NB4 (cell line): ENCODE measurements at regions not wholly inside any gene's neighbourhood (a gene's known extent, or its start where the extent isn't known, plus 50 kb on each side); places are given as distances from the start of the nearest gene placed in this dataset.

Experiments
- DNase-seq: peaks from one replicate; pipeline ENCODE4 v3.0.0; 2010; ENCODE audit warnings: low read depth
- H3K4me3 ChIP-seq: one replicate; pipeline ENCODE4 v1.5.1; 2011; ENCODE audit warnings: mild to moderate bottlenecking, low read depth, low read length, moderate library complexity
- MYC ChIP-seq: IDR thresholded peaks from 2 replicates; pipeline ENCODE4 v1.6.1; 2011; ENCODE audit warnings: low read depth, low read length
- POLR2A ChIP-seq: IDR thresholded peaks from 2 replicates; pipeline ENCODE4 v1.6.1; 2011; ENCODE audit warnings: mild to moderate bottlenecking; ENCODE audit not compliant: insufficient read length; ENCODE audit errors: extremely low read depth
- TF ChIP-seq, protein P1 (sequence below): IDR thresholded peaks from 2 replicates; pipeline ENCODE4 v1.6.1; 2011; ENCODE audit warnings: low read depth, low read length
- TF ChIP-seq, protein P2 (sequence below): IDR thresholded peaks from one replicate; pipeline ENCODE4 v1.5.1; 2012; ENCODE audit warnings: low read depth, low read length

DNA sequence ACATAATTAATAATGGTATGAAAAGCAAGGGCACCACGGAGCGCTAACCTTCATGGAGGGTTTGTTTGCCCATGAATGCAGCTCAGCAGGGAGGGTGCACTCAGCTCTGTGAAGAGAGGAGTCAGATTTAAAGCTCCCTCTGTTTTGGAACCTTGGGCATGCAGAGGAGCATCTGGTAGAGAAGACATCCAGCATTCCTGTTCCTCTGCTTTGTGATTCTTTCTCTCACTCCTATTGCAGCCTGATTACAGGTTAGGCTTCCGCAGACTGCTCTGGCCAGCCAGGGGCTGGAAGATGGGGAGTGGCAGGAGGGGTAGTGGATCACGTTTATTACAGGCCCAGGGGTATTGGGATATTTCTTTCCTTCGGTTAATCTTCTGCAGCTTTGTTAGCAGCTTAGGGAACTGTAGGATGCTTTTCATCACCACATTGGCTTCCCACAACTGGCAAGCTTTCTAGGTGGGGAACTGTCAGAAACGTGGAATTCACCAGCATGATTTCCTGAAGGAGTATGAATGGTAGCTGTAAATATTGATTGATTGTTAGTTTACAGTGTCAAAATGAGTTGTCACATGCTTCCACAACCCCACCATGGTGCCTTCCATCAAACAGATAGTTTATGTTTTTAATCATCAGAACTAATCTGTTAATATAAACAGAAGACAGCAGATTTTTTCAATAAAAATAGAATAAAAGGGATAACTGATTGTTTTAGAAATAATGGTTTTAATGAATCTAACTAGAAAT is 201.1 kb downstream of the VAPA start:
- DNase-seq: no peak
- H3K4me3 ChIP-seq: no peak overlapping the region
- TF ChIP-seq, protein P1, sequence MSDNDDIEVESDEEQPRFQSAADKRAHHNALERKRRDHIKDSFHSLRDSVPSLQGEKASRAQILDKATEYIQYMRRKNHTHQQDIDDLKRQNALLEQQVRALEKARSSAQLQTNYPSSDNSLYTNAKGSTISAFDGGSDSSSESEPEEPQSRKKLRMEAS: no peak
- TF ChIP-seq, protein P2, sequence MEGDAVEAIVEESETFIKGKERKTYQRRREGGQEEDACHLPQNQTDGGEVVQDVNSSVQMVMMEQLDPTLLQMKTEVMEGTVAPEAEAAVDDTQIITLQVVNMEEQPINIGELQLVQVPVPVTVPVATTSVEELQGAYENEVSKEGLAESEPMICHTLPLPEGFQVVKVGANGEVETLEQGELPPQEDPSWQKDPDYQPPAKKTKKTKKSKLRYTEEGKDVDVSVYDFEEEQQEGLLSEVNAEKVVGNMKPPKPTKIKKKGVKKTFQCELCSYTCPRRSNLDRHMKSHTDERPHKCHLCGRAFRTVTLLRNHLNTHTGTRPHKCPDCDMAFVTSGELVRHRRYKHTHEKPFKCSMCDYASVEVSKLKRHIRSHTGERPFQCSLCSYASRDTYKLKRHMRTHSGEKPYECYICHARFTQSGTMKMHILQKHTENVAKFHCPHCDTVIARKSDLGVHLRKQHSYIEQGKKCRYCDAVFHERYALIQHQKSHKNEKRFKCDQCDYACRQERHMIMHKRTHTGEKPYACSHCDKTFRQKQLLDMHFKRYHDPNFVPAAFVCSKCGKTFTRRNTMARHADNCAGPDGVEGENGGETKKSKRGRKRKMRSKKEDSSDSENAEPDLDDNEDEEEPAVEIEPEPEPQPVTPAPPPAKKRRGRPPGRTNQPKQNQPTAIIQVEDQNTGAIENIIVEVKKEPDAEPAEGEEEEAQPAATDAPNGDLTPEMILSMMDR: no peak
- TF ChIP-seq POLR2A (no peak), MYC (no peak)

DNA sequence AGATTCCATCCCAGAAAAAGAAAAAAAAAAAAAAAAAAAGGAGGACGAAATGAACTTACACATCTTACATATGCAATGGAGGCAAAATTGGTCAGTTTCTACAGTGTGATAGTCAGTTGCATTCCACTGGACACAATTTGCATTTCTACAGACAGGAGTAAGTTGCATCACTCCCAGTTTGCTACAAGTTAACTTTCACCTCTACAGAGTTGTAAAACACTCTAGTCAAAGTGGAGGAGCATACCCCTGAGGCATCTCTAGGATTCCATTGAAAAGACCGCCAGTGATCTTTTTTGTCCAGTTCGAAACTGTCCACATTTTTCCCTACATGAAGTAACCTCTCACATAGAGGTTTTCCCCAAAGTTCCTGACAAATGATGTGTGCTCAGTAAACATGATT is 202.8 kb downstream of the VAPA start:
- no peak for TF ChIP-seq POLR2A
- no peak for TF ChIP-seq MYC
- TF ChIP-seq, protein P1: no peak
- TF ChIP-seq, protein P2: no peak
- H3K4me3 ChIP-seq: no peak overlapping the region
- DNase-seq: no peak

DNA sequence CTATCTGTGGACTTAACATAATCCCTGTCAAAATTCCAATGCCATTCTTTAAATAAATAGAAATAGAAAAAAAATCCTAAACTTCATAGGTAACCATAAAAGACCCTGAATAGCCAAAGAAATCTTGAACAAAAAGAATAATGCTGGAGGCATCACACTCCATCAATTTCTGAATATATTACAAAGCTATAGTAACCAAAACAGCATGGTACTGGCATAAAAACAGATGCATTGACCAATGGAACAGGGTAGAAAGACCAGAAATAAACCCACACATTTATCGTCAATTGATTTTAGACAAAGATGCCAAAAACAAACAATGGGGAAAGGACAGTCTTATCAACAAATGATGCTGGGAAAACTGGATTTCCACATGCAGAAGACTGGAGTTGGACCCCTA is 205.7 kb downstream of the VAPA start:
- DNase-seq: no peak
- no peak overlapping the region for H3K4me3 ChIP-seq
- TF ChIP-seq MYC (no peak), POLR2A (no peak)
- TF ChIP-seq, protein P2: no peak
- TF ChIP-seq, protein P1: no peak

DNA sequence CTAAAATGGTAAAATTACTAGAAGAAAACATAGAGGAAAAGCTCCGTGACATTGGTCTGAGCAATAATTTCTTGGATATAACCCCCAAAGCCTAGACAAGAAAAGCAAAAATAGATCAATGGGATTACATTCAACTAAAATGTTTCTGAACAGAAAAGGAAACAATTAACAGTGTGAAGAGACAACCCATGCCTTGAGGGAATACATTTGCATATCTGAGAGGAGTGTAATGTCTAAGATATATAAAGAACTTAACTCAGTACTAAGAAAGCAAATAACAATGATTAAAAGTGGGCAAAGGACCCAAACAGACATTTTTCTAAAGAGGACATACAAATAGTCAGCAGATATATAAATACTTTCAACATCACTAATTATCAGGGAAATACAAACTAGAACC is 206.2 kb downstream of the VAPA start:
- no peak overlapping the region for H3K4me3 ChIP-seq
- TF ChIP-seq POLR2A (no peak), MYC (no peak)
- TF ChIP-seq, protein P2: no peak
- TF ChIP-seq, protein P1: no peak
- no peak for DNase-seq

DNA sequence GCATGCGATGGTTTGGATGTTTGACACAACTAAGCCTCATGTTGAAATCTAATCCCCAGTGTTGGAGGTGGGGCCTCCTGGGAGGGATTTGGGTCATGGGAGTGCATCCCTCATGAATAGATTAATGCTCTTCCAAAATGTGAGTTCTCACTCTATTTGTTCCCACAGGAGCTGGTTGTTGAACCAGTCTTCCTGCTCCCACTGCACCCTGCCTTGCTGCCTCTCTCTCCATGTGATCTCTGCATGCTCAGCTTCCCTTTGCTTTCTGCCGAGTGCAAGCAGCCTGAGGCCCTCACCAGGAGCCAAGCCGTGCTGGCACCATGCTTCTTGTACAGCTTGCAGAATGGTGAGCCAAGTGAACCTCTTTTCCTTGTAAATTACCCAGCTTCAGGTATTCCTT is 206.8 kb downstream of the VAPA start:
- TF ChIP-seq, protein P1: no peak
- no peak for TF ChIP-seq POLR2A
- TF ChIP-seq, protein P2: no peak
- TF ChIP-seq MYC: no peak
- no peak for DNase-seq
- no peak overlapping the region for H3K4me3 ChIP-seq
